ENCODE measurements at regions not wholly inside any gene's neighbourhood (a gene's known extent, or its start where the extent isn't known, plus 50 kb on each side); places are given as distances from the start of the nearest gene placed in this dataset.
"Not testable (repeated sequence)": the region's sequence is repeated elsewhere in the genome, so short reads cannot be mapped to it uniquely, and the experiment has no call there.

DNA sequence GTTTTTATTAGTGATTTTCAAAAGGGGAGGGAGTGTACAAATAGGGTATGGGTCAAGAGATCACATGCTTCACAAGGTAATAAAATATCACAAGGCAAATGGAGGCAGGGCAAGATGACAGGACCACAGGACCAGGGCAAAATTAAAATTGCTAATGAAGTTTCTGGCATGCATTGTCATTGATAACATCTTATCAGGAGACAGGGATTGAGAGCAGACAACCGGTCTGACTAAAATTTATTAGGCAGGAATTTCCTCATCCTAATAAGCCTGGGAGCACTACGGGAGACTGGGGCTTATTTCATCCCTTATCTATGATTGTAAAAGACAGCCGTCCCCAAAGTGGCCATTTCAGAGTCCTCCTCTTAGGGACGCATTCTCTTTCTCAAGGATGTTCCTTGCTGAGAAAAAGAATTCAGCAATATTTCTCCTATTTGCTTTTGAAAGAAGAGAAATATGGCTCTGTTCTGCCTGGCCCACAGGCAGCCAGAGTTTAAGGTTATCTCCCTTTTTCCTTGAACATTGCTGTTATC, 88.9 kb upstream of the RNPC3 start:
- not testable (repeated sequence) for DNase-seq (ENCODE audit: low spot score); H3K9me2 ChIP-seq (ENCODE audit: insufficient read depth); H3K27me3 Mint-ChIP-seq (ENCODE audit: insufficient read depth, low read depth, poor library complexity); H3F3A ChIP-seq (replicated peaks; ENCODE audit: low read depth); H3K27ac Mint-ChIP-seq; H3K36me3 ChIP-seq (ENCODE audit: insufficient read depth); H3K4me3 Mint-ChIP-seq; H3K27ac ChIP-seq (ENCODE audit: low read depth); H3K36me3 Mint-ChIP-seq (ENCODE audit: low read depth); H4K20me1 ChIP-seq (replicated peaks; ENCODE audit: insufficient read depth); H3K27me3 ChIP-seq (ENCODE audit: insufficient read depth); H3K4me2 ChIP-seq; ATAC-seq; H2AFZ ChIP-seq; H3K4me3 ChIP-seq; H3K79me2 ChIP-seq (replicated peaks; ENCODE audit: insufficient read depth)
- peaks cover 10% of the 10 kb centered on the region; the same call in 2 of the 3 replicates for H3K9me3 Mint-ChIP-seq
- H3K4me1 ChIP-seq (ENCODE audit: insufficient read depth): peaks cover 24% of the 10 kb centered on the region
- H3K4me1 Mint-ChIP-seq: peaks cover 20% of the 10 kb centered on the region

DNA sequence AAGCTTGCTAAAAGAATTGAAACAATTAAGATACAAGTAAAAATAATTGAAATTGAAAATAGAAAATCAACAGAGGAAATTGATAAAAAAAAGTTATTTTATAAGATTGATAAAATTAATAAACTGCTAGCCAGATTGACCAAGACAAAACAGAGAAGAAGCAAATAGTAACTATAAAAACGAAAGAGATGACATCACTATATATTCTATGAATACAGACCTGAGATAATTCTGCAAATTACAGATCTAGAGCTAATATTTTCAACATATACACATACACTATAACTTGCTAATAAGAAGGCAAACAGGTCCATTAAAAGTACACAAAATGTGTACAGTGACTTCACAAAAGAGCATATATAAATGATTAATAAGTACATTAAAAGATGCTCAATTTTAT, 90.1 kb upstream of the RNPC3 start:
- peaks cover 12% of the 10 kb centered on the region for H3K4me1 ChIP-seq (ENCODE audit: insufficient read depth)
- Mint-ChIP-seq H3K4me1 (peaks cover 11% of the 10 kb centered on the region), H3K27ac (no peak overlapping the region), H3K36me3 (ENCODE audit: low read depth) (no peaks in the 10 kb centered on the region), H3K9me3 (peaks cover 10% of the 10 kb centered on the region; the same call in 2 of the 3 replicates), H3K27me3 (ENCODE audit: insufficient read depth, low read depth, poor library complexity) (no peaks in the 10 kb centered on the region), H3K4me3 (no peak overlapping the region)
- no peaks in the 10 kb centered on the region for H4K20me1 ChIP-seq (replicated peaks; ENCODE audit: insufficient read depth)
- no peak overlapping the region for H3K27ac ChIP-seq (ENCODE audit: low read depth)
- ATAC-seq (no peak), DNase-seq (ENCODE audit: low spot score) (no peak)
- TF ChIP-seq EZH2 (IDR thresholded peaks at IDR 0.05; ENCODE audit: low read depth, unreplicated experiment): no peak
- no peaks in the 10 kb centered on the region for H3K27me3 ChIP-seq (ENCODE audit: insufficient read depth)
- no peaks in the 10 kb centered on the region for H3K9me2 ChIP-seq (ENCODE audit: insufficient read depth)
- no peaks in the 10 kb centered on the region for H3K36me3 ChIP-seq (ENCODE audit: insufficient read depth)
- no peaks in the 10 kb centered on the region for H3K79me2 ChIP-seq (replicated peaks; ENCODE audit: insufficient read depth)
- no peak overlapping the region for H3K4me3 ChIP-seq
- no peak overlapping the region for H2AFZ ChIP-seq
- no peak overlapping the region for H3K4me2 ChIP-seq
- no peaks in the 10 kb centered on the region for H3F3A ChIP-seq (replicated peaks; ENCODE audit: low read depth)

DNA sequence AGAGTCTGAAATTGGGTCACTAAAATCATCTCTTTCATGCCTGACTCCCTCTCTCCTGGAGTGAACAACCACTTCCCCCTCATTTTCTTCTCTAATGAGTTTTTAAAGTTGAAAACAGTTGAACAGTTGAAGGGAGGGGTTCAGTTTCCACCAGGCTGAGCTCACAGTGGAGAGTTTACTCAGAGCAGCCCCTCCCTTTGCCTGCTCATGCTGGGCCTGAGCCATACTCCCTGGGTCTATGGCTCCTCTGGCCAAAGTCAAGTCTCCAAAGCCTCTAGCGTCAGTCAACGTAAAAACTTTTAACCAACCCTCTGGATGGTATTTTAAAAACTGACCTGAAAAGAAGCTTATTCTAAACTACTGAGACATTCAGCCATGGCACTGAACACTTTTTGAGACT, 100.8 kb upstream of the RNPC3 start:
- Histone ChIP-seq H3K9me2 (ENCODE audit: insufficient read depth) (no peaks in the 10 kb centered on the region), H3K4me1 (ENCODE audit: insufficient read depth) (no peaks in the 10 kb centered on the region), H3K79me2 (replicated peaks; ENCODE audit: insufficient read depth) (no peaks in the 10 kb centered on the region), H3K4me2 (no peak overlapping the region), H4K20me1 (replicated peaks; ENCODE audit: insufficient read depth) (no peaks in the 10 kb centered on the region), H3F3A (replicated peaks; ENCODE audit: low read depth) (no peaks in the 10 kb centered on the region), H3K36me3 (ENCODE audit: insufficient read depth) (no peaks in the 10 kb centered on the region), H2AFZ (no peak overlapping the region), H3K4me3 (no peak overlapping the region), H3K27me3 (ENCODE audit: insufficient read depth) (no peaks in the 10 kb centered on the region), H3K27ac (ENCODE audit: low read depth) (no peak overlapping the region)
- Mint-ChIP-seq H3K4me1 (no peaks in the 10 kb centered on the region; the same call in 2 of the 3 replicates), H3K9me3 (no peaks in the 10 kb centered on the region), H3K4me3 (no peak overlapping the region), H3K27ac (no peak overlapping the region), H3K36me3 (ENCODE audit: low read depth) (no peaks in the 10 kb centered on the region), H3K27me3 (ENCODE audit: insufficient read depth, low read depth, poor library complexity) (no peaks in the 10 kb centered on the region)
- DNase-seq (ENCODE audit: low spot score) (no peak), ATAC-seq (no peak)
- TF ChIP-seq JUNB (IDR thresholded peaks at IDR 0.05; ENCODE audit: unreplicated experiment) (no peak), POLR2AphosphoS5 (IDR thresholded peaks at IDR 0.05; ENCODE audit: low read depth) (no peak), ZNF114 (CRISPR knock-in tag; IDR thresholded peaks at IDR 0.05) (no peak), NANOG (IDR thresholded peaks at IDR 0.05; ENCODE audit: borderline replicate concordance) (no peak), ZNF331 (CRISPR knock-in tag; IDR thresholded peaks at IDR 0.05; ENCODE audit: low read depth) (no peak), STAT1 (IDR thresholded peaks at IDR 0.05; ENCODE audit: unreplicated experiment) (no peak), EZH2 (IDR thresholded peaks at IDR 0.05; ENCODE audit: low read depth, unreplicated experiment) (no peak)
- TF ChIP-seq, protein P1, sequence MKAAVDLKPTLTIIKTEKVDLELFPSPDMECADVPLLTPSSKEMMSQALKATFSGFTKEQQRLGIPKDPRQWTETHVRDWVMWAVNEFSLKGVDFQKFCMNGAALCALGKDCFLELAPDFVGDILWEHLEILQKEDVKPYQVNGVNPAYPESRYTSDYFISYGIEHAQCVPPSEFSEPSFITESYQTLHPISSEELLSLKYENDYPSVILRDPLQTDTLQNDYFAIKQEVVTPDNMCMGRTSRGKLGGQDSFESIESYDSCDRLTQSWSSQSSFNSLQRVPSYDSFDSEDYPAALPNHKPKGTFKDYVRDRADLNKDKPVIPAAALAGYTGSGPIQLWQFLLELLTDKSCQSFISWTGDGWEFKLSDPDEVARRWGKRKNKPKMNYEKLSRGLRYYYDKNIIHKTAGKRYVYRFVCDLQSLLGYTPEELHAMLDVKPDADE (IDR thresholded peaks at IDR 0.05): no peak
- TF ChIP-seq, protein P2, sequence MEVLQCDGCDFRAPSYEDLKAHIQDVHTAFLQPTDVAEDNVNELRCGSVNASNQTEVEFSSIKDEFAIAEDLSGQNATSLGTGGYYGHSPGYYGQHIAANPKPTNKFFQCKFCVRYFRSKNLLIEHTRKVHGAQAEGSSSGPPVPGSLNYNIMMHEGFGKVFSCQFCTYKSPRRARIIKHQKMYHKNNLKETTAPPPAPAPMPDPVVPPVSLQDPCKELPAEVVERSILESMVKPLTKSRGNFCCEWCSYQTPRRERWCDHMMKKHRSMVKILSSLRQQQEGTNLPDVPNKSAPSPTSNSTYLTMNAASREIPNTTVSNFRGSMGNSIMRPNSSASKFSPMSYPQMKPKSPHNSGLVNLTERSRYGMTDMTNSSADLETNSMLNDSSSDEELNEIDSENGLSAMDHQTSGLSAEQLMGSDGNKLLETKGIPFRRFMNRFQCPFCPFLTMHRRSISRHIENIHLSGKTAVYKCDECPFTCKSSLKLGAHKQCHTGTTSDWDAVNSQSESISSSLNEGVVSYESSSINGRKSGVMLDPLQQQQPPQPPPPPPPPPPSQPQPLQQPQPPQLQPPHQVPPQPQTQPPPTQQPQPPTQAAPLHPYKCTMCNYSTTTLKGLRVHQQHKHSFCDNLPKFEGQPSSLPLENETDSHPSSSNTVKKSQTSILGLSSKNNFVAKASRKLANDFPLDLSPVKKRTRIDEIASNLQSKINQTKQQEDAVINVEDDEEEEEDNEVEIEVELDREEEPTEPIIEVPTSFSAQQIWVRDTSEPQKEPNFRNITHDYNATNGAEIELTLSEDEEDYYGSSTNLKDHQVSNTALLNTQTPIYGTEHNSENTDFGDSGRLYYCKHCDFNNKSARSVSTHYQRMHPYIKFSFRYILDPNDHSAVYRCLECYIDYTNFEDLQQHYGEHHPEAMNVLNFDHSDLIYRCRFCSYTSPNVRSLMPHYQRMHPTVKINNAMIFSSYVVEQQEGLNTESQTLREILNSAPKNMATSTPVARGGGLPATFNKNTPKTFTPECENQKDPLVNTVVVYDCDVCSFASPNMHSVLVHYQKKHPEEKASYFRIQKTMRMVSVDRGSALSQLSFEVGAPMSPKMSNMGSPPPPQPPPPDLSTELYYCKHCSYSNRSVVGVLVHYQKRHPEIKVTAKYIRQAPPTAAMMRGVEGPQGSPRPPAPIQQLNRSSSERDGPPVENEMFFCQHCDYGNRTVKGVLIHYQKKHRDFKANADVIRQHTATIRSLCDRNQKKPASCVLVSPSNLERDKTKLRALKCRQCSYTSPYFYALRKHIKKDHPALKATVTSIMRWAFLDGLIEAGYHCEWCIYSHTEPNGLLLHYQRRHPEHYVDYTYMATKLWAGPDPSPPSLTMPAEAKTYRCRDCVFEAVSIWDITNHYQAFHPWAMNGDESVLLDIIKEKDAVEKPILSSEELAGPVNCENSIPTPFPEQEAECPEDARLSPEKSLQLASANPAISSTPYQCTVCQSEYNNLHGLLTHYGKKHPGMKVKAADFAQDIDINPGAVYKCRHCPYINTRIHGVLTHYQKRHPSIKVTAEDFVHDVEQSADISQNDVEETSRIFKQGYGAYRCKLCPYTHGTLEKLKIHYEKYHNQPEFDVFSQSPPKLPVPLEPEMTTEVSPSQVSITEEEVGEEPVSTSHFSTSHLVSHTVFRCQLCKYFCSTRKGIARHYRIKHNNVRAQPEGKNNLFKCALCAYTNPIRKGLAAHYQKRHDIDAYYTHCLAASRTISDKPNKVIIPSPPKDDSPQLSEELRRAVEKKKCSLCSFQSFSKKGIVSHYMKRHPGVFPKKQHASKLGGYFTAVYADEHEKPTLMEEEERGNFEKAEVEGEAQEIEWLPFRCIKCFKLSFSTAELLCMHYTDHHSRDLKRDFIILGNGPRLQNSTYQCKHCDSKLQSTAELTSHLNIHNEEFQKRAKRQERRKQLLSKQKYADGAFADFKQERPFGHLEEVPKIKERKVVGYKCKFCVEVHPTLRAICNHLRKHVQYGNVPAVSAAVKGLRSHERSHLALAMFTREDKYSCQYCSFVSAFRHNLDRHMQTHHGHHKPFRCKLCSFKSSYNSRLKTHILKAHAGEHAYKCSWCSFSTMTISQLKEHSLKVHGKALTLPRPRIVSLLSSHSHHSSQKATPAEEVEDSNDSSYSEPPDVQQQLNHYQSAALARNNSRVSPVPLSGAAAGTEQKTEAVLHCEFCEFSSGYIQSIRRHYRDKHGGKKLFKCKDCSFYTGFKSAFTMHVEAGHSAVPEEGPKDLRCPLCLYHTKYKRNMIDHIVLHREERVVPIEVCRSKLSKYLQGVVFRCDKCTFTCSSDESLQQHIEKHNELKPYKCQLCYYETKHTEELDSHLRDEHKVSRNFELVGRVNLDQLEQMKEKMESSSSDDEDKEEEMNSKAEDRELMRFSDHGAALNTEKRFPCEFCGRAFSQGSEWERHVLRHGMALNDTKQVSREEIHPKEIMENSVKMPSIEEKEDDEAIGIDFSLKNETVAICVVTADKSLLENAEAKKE (CRISPR knock-in tag; IDR thresholded peaks at IDR 0.05): no peak
